ENCODE measurements at regions not wholly inside any gene's neighbourhood (a gene's known extent, or its start where the extent isn't known, plus 50 kb on each side); places are given as distances from the start of the nearest gene placed in this dataset.

DNA sequence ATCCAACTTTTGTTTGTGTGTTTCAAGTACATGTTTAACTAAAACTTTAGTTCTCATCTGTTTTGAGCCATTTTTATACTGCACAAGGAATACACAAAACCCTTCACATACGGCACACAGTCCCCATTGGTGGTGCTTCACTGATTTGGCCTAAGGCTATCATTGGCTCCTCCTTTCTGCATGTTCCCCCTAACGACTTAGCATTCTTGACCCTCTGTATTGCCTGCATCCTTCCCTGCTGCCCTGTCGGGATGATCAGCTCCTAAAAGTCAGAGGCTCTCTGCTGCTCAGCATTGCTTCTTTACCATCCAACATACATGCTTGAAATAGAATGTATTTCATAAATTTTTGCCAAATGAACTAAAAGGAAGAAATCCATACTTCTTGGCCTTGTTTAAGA is 111.4 kb upstream of the ABCB5 start:
- no peaks in the 10 kb centered on the region for H3K36me3 ChIP-seq (ENCODE audit: insufficient read depth, low read length)
- H3K9me3 ChIP-seq (ENCODE audit: low read length) = peaks cover 5% of the 10 kb centered on the region
- H3K27me3 ChIP-seq (ENCODE audit: insufficient read depth, low read length) = no peaks in the 10 kb centered on the region
- H3K4me3 ChIP-seq (ENCODE audit: low read length) = no peak overlapping the region
- H2AFZ ChIP-seq (ENCODE audit: low read depth, low read length) = no peak overlapping the region
- no peaks in the 10 kb centered on the region for H3K4me1 ChIP-seq (ENCODE audit: insufficient read depth, low read length)

DNA sequence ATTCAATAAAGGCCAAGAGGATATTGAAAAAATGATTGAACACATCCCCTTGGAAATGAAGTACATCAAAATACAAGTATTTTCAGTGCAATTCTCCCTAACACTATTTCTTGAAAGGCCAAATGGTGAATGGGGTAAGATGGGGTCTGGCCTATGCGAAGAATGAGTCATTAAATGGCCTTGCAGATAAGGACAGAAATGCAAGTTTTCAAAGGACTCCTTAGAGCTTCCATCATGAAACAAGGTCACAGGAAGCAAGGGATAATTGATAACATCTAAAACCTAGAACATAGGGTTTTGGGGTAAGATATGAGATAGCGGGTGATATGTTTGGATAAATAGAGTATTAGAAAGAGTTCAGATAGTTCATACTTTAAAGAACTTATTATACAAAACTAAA is 109.3 kb upstream of the ABCB5 start:
- H3K9me3 ChIP-seq (ENCODE audit: low read length) = peaks cover 5% of the 10 kb centered on the region
- no peaks in the 10 kb centered on the region for H3K36me3 ChIP-seq (ENCODE audit: insufficient read depth, low read length)
- peaks cover 7% of the 10 kb centered on the region for H3K4me1 ChIP-seq (ENCODE audit: insufficient read depth, low read length)
- no peak overlapping the region for H3K4me3 ChIP-seq (ENCODE audit: low read length)
- no peak overlapping the region for H2AFZ ChIP-seq (ENCODE audit: low read depth, low read length)
- H3K27me3 ChIP-seq (ENCODE audit: insufficient read depth, low read length) = no peaks in the 10 kb centered on the region

DNA sequence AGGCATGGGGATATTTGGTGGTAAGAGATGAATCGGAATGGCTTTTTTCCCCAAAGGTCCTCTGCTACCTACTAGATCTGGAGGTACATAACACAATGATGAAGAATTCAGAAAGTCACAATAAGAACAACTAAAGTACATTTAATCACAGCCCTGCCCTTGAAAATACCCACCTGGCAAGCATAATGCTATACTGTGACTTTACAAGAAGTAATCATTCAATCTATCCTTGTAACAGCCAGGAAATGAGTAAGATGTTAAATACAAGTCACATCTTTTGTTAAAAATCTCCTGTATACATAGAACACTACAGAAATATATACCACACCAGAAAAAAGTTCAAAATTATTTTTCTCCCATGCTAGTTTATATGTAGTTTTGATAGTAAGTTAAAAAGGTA is 108.3 kb upstream of the ABCB5 start:
- Histone ChIP-seq H3K36me3 (ENCODE audit: insufficient read depth, low read length) (no peaks in the 10 kb centered on the region), H2AFZ (ENCODE audit: low read depth, low read length) (no peak overlapping the region), H3K27me3 (ENCODE audit: insufficient read depth, low read length) (no peaks in the 10 kb centered on the region), H3K4me3 (ENCODE audit: low read length) (no peak overlapping the region), H3K9me3 (ENCODE audit: low read length) (peaks cover 3% of the 10 kb centered on the region), H3K4me1 (ENCODE audit: insufficient read depth, low read length) (peaks cover 7% of the 10 kb centered on the region)

- Histone ChIP-seq H3K4me3 (ENCODE audit: low read length) (no peak overlapping the region), H3K27me3 (ENCODE audit: insufficient read depth, low read length) (no peaks in the 10 kb centered on the region), H3K4me1 (ENCODE audit: insufficient read depth, low read length) (peaks cover 7% of the 10 kb centered on the region), H3K9me3 (ENCODE audit: low read length) (peaks cover 3% of the 10 kb centered on the region), H2AFZ (ENCODE audit: low read depth, low read length) (no peak overlapping the region), H3K36me3 (ENCODE audit: insufficient read depth, low read length) (no peaks in the 10 kb centered on the region)
Observed at GRCh38 chr7:20508109-20508508, 107.4 kb upstream of the ABCB5 start.

- Histone ChIP-seq H3K27me3 (ENCODE audit: insufficient read depth, low read length) (no peaks in the 10 kb centered on the region), H3K9me3 (ENCODE audit: low read length) (no peaks in the 10 kb centered on the region), H2AFZ (ENCODE audit: low read depth, low read length) (no peak overlapping the region), H3K4me1 (ENCODE audit: insufficient read depth, low read length) (peaks cover 7% of the 10 kb centered on the region), H3K4me3 (ENCODE audit: low read length) (no peak overlapping the region), H3K36me3 (ENCODE audit: insufficient read depth, low read length) (no peaks in the 10 kb centered on the region)
Observed at GRCh38 chr7:20509892-20510572, 105.4 kb upstream of the ABCB5 start.

DNA sequence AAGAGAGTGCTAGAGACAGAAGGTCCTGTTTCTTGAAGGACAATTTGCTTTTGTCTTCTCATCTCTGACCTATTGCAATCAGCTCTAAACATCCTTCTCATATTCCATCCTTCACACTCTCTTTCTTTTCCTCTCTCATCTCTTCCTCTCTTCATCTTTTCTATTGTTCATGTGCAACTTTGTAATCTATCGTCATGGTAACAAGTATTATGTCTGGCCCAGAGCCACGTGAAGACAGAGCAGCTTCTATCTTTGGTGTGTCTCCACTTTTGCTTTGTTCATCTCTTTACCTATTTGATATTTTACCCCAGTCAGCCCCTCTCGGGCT is 104.9 kb upstream of the ABCB5 start:
- no peak overlapping the region for H3K4me3 ChIP-seq (ENCODE audit: low read length)

GRCh38 chr7:20513341-20513740 is 102.1 kb upstream of the ABCB5 start:
- H3K4me1 ChIP-seq (ENCODE audit: insufficient read depth, low read length) = peaks cover 7% of the 10 kb centered on the region
- no peaks in the 10 kb centered on the region for H3K27me3 ChIP-seq (ENCODE audit: insufficient read depth, low read length)
- no peak overlapping the region for H3K4me3 ChIP-seq (ENCODE audit: low read length)
- H2AFZ ChIP-seq (ENCODE audit: low read depth, low read length) = no peak overlapping the region
- H3K9me3 ChIP-seq (ENCODE audit: low read length) = no peaks in the 10 kb centered on the region
- no peaks in the 10 kb centered on the region for H3K36me3 ChIP-seq (ENCODE audit: insufficient read depth, low read length)

More for the DNA sequence above, 104.9 kb upstream of the ABCB5 start:
- Histone ChIP-seq H2AFZ (ENCODE audit: low read depth, low read length) (peak overlapping the region; percentile 43), H3K27me3 (ENCODE audit: insufficient read depth, low read length) (no peaks in the 10 kb centered on the region), H3K4me1 (ENCODE audit: insufficient read depth, low read length) (peaks cover 7% of the 10 kb centered on the region), H3K9me3 (ENCODE audit: low read length) (no peaks in the 10 kb centered on the region), H3K36me3 (ENCODE audit: insufficient read depth, low read length) (no peaks in the 10 kb centered on the region)

- Histone ChIP-seq H3K4me3 (ENCODE audit: low read length) (no peak overlapping the region), H3K4me1 (ENCODE audit: insufficient read depth, low read length) (peaks cover 7% of the 10 kb centered on the region), H2AFZ (ENCODE audit: low read depth, low read length) (no peak overlapping the region), H3K9me3 (ENCODE audit: low read length) (no peaks in the 10 kb centered on the region), H3K36me3 (ENCODE audit: insufficient read depth, low read length) (no peaks in the 10 kb centered on the region), H3K27me3 (ENCODE audit: insufficient read depth, low read length) (no peaks in the 10 kb centered on the region)
Observed at GRCh38 chr7:20513897-20514296, 101.6 kb upstream of the ABCB5 start.

GRCh38 chr7:20514364-20514763 is 101.1 kb upstream of the ABCB5 start:
- Histone ChIP-seq H3K9me3 (ENCODE audit: low read length) (no peaks in the 10 kb centered on the region), H3K27me3 (ENCODE audit: insufficient read depth, low read length) (no peaks in the 10 kb centered on the region), H3K4me1 (ENCODE audit: insufficient read depth, low read length) (peaks cover 7% of the 10 kb centered on the region), H3K4me3 (ENCODE audit: low read length) (no peak overlapping the region), H2AFZ (ENCODE audit: low read depth, low read length) (no peak overlapping the region), H3K36me3 (ENCODE audit: insufficient read depth, low read length) (no peaks in the 10 kb centered on the region)

- H2AFZ ChIP-seq (ENCODE audit: low read depth, low read length) = no peak overlapping the region
- H3K9me3 ChIP-seq (ENCODE audit: low read length) = no peaks in the 10 kb centered on the region
- no peaks in the 10 kb centered on the region for H3K36me3 ChIP-seq (ENCODE audit: insufficient read depth, low read length)
- peaks cover 4% of the 10 kb centered on the region for H3K4me1 ChIP-seq (ENCODE audit: insufficient read depth, low read length)
- H3K27me3 ChIP-seq (ENCODE audit: insufficient read depth, low read length) = no peaks in the 10 kb centered on the region
- H3K4me3 ChIP-seq (ENCODE audit: low read length) = no peak overlapping the region
Observed at GRCh38 chr7:20519645-20520044, 95.8 kb upstream of the ABCB5 start.

- Histone ChIP-seq H3K27me3 (ENCODE audit: insufficient read depth, low read length) (no peaks in the 10 kb centered on the region), H2AFZ (ENCODE audit: low read depth, low read length) (no peak overlapping the region), H3K4me1 (ENCODE audit: insufficient read depth, low read length) (peaks cover 4% of the 10 kb centered on the region), H3K36me3 (ENCODE audit: insufficient read depth, low read length) (no peaks in the 10 kb centered on the region), H3K4me3 (ENCODE audit: low read length) (no peak overlapping the region), H3K9me3 (ENCODE audit: low read length) (no peaks in the 10 kb centered on the region)
Observed at GRCh38 chr7:20520530-20520929, 94.9 kb upstream of the ABCB5 start.

DNA sequence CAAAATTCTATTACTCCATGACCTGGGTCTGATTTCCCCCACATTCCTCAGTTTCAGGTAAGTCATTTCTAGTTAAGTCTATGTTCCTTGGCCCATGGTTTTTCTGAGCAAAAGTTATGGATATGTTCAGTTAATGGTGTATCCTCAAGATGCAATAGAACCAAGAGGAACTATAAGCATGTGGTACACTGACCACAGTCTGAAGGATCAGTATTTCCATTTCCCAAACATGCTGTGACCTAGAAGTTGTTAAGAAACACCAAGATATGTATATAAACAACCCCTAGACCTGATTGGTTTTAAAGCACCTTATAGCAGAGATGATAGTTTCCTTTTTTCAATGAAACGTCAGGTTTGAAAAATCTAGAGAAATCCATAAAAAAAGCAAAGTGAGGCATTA is 94.2 kb upstream of the ABCB5 start:
- Histone ChIP-seq H3K9me3 (ENCODE audit: low read length) (no peaks in the 10 kb centered on the region), H3K4me3 (ENCODE audit: low read length) (no peak overlapping the region), H2AFZ (ENCODE audit: low read depth, low read length) (no peak overlapping the region), H3K4me1 (ENCODE audit: insufficient read depth, low read length) (peaks cover 4% of the 10 kb centered on the region), H3K36me3 (ENCODE audit: insufficient read depth, low read length) (no peaks in the 10 kb centered on the region), H3K27me3 (ENCODE audit: insufficient read depth, low read length) (no peaks in the 10 kb centered on the region)

- Histone ChIP-seq H3K36me3 (ENCODE audit: insufficient read depth, low read length) (no peaks in the 10 kb centered on the region), H3K4me3 (ENCODE audit: low read length) (no peak overlapping the region), H2AFZ (ENCODE audit: low read depth, low read length) (no peak overlapping the region), H3K4me1 (ENCODE audit: insufficient read depth, low read length) (no peaks in the 10 kb centered on the region), H3K27me3 (ENCODE audit: insufficient read depth, low read length) (no peaks in the 10 kb centered on the region), H3K9me3 (ENCODE audit: low read length) (peaks cover 6% of the 10 kb centered on the region)
Observed at GRCh38 chr7:20529260-20529659, 86.2 kb upstream of the ABCB5 start.

- H3K27me3 ChIP-seq (ENCODE audit: insufficient read depth, low read length) = no peaks in the 10 kb centered on the region
- no peak overlapping the region for H3K4me3 ChIP-seq (ENCODE audit: low read length)
- H2AFZ ChIP-seq (ENCODE audit: low read depth, low read length) = peak overlapping the region; percentile 27
- H3K9me3 ChIP-seq (ENCODE audit: low read length) = peaks cover 6% of the 10 kb centered on the region
- no peaks in the 10 kb centered on the region for H3K4me1 ChIP-seq (ENCODE audit: insufficient read depth, low read length)
- H3K36me3 ChIP-seq (ENCODE audit: insufficient read depth, low read length) = no peaks in the 10 kb centered on the region
Observed at GRCh38 chr7:20532890-20533289, 82.6 kb upstream of the ABCB5 start.

All from neuron (in vitro differentiated cells).